ENCODE measurements at regions not wholly inside any gene's neighbourhood (a gene's known extent, or its start where the extent isn't known, plus 50 kb on each side); places are given as distances from the start of the nearest gene placed in this dataset.
A peak's percentile ranks its signal among the peaks of the same experiment; 100 is the strongest.

GRCh38 chr3:18767756-18768303, 342.7 kb upstream of the SATB1 start:
- no peak overlapping the region for H3K4me2 ChIP-seq
- H3K4me3 ChIP-seq: no peak overlapping the region
- intact Hi-C loops (cut with micrococcal nuclease; ENCODE audit: unreplicated experiment): no loop called here
- no peaks in the 10 kb centered on the region for H4K20me1 ChIP-seq (ENCODE audit: insufficient read depth)
- no peaks in the 10 kb centered on the region for H3K27me3 ChIP-seq (ENCODE audit: insufficient read depth, low read depth)
- BruUV-seq (replicated peaks): no TSS peak
- no peaks in the 10 kb centered on the region for H3K36me3 ChIP-seq (ENCODE audit: low read depth)
- H3K9me3 ChIP-seq (ENCODE audit: insufficient read depth, low read depth): no peaks in the 10 kb centered on the region
- H3F3A ChIP-seq (ENCODE audit: insufficient read depth, low read depth): no peaks in the 10 kb centered on the region
- H2AFZ ChIP-seq: no peak overlapping the region
- peak in 1 of 2 experiments; percentile 2 for DNase-seq
- H3K79me2 ChIP-seq (ENCODE audit: low read depth): no peaks in the 10 kb centered on the region
- ChIA-PET CTCF (no interaction called here), POLR2A (ENCODE audit: unreplicated experiment) (no interaction called here)
- no peak overlapping the region for H3K27ac ChIP-seq
- no peaks in the 10 kb centered on the region; the same call in 1 of the 2 replicates for H3K9me2 ChIP-seq (ENCODE audit: insufficient read depth)
- no peaks in the 10 kb centered on the region for H3K4me1 ChIP-seq (replicated peaks; ENCODE audit: insufficient read depth)
- TF ChIP-seq EZH2 (IDR thresholded peaks at IDR 0.05; ENCODE audit: low read depth) (no peak), CTCF (conservative IDR thresholded peaks at IDR 0.05) (no peak)

GRCh38 chr3:18766974-18767373, 341.8 kb upstream of the SATB1 start:
- Histone ChIP-seq H3K4me1 (replicated peaks; ENCODE audit: insufficient read depth) (no peaks in the 10 kb centered on the region), H3K9me2 (ENCODE audit: insufficient read depth) (no peaks in the 10 kb centered on the region; the same call in 1 of the 2 replicates), H3F3A (ENCODE audit: insufficient read depth, low read depth) (no peaks in the 10 kb centered on the region), H3K27me3 (ENCODE audit: insufficient read depth, low read depth) (no peaks in the 10 kb centered on the region), H3K36me3 (ENCODE audit: low read depth) (no peaks in the 10 kb centered on the region), H4K20me1 (ENCODE audit: insufficient read depth) (no peaks in the 10 kb centered on the region), H3K9me3 (ENCODE audit: insufficient read depth, low read depth) (no peaks in the 10 kb centered on the region), H3K27ac (no peak overlapping the region), H3K4me2 (no peak overlapping the region), H2AFZ (no peak overlapping the region), H3K79me2 (ENCODE audit: low read depth) (no peaks in the 10 kb centered on the region), H3K4me3 (no peak overlapping the region)
- DNase-seq: no peak
- ChIA-PET POLR2A (ENCODE audit: unreplicated experiment) (no interaction called here), CTCF (no interaction called here)
- TF ChIP-seq CTCF (conservative IDR thresholded peaks at IDR 0.05) (no peak), EZH2 (IDR thresholded peaks at IDR 0.05; ENCODE audit: low read depth) (no peak)
- BruUV-seq (replicated peaks): no TSS peak
- intact Hi-C loops (cut with micrococcal nuclease; ENCODE audit: unreplicated experiment): no loop called here

DNA sequence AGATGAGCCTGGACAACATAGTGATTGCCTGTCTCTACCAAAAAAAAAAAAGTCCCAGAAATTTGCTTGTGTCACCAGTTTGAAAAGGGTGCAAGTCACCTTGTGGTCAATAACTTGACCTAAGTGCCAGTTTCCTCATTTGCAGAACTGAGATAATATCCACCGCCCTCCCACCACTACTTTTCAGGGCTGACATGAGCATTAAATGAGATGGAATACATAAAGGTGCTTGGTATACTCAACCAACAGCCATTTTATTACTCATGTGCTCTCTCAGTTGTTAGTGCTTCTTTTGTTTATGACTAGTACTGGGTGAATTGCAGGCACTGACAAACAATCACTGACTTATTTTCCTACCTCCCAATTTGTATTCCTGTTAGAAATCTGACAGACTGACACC, 340.5 kb upstream of the SATB1 start:
- intact Hi-C loops (cut with micrococcal nuclease; ENCODE audit: unreplicated experiment): no loop called here
- Histone ChIP-seq H3K4me1 (replicated peaks; ENCODE audit: insufficient read depth) (no peaks in the 10 kb centered on the region), H3K36me3 (ENCODE audit: low read depth) (no peaks in the 10 kb centered on the region), H3K9me2 (ENCODE audit: insufficient read depth) (no peaks in the 10 kb centered on the region; the same call in 1 of the 2 replicates), H3K27ac (no peak overlapping the region), H2AFZ (no peak overlapping the region), H4K20me1 (ENCODE audit: insufficient read depth) (no peaks in the 10 kb centered on the region), H3K79me2 (ENCODE audit: low read depth) (no peaks in the 10 kb centered on the region), H3K27me3 (ENCODE audit: insufficient read depth, low read depth) (no peaks in the 10 kb centered on the region), H3K9me3 (ENCODE audit: insufficient read depth, low read depth) (no peaks in the 10 kb centered on the region), H3K4me3 (no peak overlapping the region), H3F3A (ENCODE audit: insufficient read depth, low read depth) (no peaks in the 10 kb centered on the region), H3K4me2 (no peak overlapping the region)
- CTCF ChIA-PET: no interaction called here
- no TSS peak for BruUV-seq (replicated peaks)
- POLR2A ChIA-PET (ENCODE audit: unreplicated experiment): no interaction called here
- no peak for DNase-seq
- TF ChIP-seq EZH2 (IDR thresholded peaks at IDR 0.05; ENCODE audit: low read depth) (no peak), CTCF (conservative IDR thresholded peaks at IDR 0.05) (no peak)
